CD4-positive, alpha-beta T cell treated with Interleukin-17A for 4 hours (primary cell): ENCODE measurements at regions not wholly inside any gene's neighbourhood (a gene's known extent, or its start where the extent isn't known, plus 50 kb on each side); places are given as distances from the start of the nearest gene placed in this dataset.
"Not testable (repeated sequence)": the region's sequence is repeated elsewhere in the genome, so short reads cannot be mapped to it uniquely, and the experiment has no call there.

ENCODE experiments used
- DNase-seq: peaks from one replicate; pipeline ENCODE4 v3.0.0-alpha.2; 2020; ENCODE audit warnings: mixed read lengths

DNA sequence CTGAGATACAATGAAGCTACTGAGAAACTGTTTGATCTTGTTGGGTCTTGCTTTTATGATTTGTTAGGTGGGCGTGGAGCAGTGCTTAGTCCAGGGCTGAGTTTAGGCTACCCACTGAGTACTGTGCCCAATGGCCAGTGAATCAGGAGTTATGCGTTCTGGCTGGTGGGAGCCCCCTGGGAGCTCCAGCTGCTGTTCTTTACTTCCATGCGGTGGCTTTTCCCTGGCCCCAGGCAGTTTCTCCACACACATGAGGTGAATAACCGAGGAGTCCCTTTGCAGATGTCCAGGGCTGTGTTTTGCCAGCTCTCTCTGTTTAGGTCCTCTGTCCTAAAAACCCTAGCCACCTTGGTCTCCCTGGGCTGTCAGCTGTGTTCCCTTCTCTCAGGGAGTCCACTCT is 106.5 kb downstream of the KLF13 start:
- no peak for DNase-seq

DNA sequence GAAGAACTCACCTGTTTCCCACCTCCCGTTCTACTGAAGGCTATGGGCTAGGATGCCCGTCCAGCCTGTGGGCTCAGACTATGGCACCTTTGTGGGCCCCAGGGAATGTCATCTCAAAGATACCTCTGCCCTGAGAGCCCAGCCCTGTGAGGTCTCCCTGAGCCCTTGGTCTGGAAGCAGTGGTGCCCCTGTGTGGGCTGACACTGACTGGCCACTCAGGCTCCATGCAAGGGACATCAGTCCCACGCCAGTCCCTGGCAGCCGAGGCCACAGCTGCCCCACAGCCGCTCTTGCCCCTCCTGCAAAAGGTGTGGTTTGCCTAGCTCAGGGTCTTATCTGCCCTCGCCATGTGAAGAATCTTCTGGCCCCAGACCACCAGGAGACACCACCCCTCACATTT is 106.9 kb downstream of the KLF13 start:
- no peak for DNase-seq

DNA sequence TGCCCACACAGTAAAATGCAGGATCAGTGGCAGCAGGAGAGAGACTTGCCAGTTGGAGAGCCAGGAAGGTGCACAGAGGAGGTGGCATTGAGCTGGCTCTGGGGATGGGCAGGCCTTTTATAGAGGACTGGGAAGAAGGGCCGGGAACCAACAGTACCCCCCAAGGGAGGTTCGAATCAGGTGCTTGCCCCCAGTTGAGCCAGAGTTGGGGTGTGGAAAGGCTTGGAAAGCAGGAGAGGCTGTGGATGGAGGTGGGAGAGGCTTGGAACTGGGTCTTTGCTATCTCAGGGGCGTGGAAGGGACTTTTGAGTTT is 107.6 kb downstream of the KLF13 start:
- DNase-seq = no peak

DNA sequence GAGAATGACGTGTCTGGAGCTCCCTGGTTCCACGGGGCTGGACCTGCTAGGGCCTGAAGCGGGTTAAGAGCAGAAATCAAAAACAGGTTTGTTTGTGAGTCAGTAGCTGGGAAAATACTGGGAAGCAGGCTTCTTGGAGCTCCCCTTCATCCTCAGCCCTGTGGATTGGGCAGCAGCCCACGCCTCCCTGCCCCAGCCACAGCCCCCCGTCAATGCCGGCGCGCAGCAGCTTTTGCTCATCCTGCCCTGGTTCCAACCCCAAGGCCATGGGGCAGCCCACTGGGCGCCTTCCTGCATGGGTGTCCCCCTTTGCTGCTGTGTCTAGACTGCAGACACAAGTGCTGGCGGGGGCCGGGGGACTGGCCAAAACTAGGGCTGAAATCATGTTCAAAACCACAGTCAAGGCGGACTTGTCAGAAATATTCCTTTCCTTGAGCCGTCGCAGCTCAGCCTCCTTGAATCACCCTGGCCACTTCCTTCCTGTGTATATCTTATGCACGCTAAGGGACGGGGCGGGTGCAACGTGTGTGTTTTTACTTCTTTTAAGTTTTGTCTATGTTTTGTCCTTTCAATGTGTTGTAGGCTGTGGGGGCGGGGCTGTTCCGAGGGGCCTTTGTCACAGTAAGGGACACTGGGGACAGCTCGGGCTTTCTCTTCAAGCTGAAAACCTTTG is 108.1 kb downstream of the KLF13 start:
- peak; percentile 93 for DNase-seq

DNA sequence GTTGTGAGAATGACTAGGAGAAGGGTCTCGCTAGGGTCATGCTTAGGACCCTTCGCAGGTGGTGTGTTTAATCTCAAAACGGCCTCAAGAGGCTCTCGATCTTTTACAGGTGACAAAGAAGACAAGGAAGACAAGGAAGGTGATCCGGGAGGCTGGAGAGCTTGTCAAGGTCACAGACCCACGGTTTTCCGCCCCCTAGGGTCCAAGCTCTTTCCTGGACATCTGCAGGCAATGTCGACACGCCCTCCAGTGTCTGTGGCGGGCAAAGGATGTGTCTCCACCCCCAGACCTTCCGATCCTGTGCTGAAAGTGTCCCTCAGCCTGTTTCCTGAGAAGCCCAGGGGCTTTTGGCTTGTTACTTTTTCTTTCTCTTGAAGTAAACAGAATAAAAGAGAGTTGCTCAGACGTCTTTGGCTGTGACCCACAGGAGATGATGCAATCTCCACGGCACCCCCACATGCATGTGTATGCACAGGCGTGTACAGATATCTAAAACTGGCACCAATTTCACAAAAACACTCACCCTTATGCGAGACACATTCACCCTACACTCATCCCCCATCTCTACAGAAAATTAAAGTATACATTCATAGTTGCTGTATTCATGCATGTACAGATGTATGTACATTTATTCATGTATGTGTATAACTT is 108.8 kb downstream of the KLF13 start:
- DNase-seq = peak; percentile 89

DNA sequence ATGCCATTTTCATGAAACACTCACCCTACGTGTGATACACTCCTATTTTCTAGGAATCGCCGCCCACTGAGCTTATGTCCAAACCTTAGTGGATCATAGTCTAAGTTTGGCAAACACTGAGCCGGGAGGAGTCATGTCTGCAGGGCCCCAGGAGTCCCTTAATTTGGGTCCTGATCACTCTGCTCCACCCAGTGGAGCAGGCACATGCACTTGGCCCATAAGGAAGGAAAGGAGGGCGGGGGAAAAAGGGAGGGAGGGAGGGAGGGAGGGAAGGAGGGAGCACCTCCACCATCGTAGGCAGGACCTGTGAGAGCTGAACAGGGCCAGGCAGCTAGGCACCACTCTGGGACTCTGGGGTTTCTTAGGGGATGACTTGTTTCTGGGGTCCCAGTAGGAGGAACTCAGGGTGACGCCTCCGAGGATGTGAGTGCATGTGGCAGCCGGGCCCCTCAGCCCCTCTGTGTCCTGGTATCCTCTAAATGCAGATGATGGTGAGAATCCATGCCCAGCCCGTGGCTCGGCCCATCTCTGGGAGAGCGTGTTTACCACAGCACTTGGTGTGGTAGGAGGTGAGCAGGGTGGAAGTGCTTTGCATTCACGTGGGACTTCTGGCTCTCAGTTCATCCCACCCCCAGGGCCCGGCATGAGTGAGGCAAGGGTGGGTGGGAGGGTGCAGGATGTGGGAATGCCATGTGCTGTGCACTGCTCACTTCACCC is 109.4 kb downstream of the KLF13 start:
- peak; percentile 60 for DNase-seq

DNA sequence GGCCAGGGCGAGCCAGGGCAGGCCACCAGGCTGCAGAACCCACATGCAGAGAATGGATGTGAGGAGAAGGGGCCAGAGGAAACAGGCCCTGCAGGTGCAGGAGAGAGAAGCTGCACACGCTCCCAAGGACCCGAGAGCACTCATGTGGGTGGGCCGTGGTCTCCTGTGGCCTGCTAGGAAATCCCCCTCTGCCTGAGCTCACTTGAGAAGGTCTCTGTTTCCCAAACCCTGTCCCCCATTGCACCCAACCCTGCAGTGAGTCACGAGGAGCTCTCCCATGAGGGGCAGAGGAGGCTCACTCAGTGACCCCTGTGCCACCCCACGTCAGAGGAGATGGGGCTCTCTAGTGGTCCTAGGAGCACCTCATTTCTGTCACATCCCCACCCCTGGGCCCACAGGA is 111.1 kb downstream of the KLF13 start:
- DNase-seq = peak; percentile 39

DNA sequence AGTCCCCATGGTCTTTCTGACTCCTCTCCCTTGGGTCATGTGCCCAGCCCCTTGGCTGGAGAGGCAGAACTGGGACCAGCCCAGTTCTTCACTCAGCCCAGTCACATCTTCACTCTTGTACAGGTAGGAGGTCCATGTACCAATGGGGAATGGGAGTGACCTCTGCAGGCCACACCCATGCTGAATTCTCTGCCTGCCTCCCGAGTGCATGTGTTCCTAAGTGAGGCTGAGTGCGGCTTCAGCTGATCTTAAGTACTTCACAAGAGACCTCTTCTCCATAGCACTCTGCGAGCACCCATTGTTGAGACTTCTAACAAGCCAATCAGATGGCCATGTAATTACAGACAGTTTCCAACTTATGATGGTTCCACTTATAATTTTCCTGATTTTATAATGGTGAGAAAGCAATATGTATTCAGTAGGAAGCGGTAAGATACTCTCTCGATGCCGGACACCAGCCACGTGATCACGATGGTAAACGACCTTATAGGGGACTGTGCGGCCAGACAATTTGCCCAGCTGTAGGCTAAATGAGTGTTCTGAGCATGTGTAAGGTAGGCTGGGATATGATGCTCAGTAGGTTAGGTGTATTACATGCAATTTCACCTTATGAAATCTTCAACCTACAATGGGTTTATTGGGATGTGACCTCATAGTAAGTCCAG is 112.1 kb downstream of the KLF13 start:
- DNase-seq = no peak

DNA sequence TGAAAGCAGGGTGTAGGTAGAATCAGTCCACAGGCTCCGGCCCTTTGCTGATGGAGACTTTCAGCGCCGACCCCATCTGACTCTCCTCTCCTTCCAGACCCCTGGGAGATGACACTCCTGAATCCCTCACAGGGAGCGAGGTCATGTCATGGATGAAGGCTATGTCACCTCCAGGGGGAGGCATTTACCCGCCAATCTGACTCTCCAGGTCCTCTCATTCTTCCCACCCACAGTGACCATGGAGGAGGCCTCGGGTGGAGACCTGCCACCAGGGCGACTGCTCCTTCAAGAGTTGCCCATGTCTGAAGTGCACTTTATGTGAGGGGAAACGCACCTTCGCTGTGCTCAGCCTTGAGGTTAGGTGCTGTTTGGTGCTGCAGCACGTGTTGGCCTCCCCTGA is 112.7 kb downstream of the KLF13 start:
- DNase-seq = peak; percentile 48

DNA sequence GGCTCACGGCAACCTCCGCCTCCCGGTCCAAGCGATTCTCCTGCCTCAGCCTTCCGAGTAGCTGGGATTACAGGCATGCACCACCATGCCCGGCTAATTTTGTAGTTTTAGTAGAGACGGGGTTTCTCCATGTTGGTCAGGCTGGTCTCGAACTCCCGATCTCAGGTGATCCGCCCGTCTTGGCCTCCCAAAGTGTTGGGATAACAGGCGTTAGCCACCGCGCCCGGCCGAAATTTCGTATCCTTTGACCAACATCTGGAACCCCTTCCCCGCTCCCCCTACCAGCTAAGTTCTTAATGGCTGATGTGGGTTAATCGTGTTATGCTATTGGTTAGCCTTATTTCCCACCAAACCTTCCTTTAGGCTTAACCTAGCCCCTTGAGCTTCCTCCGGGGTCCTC is 113.6 kb downstream of the KLF13 start:
- not testable (repeated sequence) for DNase-seq

DNA sequence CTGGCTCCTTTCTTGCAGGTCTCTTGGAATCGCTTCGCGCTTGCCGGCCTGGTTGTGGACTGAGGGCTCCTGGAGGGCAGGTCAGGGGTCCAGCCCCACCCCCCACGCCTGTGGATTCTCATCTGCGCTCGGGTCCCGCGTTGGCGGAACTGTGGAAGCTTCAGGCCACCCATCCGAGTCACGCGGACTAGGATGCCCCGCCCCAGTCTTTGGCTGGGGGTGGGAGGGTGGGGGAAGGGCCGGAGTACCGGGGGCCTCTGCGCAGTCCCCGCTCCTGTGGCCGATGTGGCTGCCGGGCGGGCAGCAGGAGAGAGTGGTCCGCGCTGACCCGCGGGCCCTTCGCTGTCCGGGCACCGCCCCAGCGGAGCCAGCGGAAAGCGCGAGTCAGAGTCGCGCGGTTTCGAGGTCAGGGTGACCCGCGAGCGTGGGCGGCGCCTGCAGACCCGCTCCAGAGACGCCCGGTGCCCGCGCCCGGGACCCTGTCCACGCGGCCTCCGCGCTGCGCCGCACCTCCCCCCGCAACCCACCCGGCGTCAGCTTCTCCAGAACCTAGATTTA is 114.2 kb downstream of the KLF13 start:
- DNase-seq = peak; percentile 67

DNA sequence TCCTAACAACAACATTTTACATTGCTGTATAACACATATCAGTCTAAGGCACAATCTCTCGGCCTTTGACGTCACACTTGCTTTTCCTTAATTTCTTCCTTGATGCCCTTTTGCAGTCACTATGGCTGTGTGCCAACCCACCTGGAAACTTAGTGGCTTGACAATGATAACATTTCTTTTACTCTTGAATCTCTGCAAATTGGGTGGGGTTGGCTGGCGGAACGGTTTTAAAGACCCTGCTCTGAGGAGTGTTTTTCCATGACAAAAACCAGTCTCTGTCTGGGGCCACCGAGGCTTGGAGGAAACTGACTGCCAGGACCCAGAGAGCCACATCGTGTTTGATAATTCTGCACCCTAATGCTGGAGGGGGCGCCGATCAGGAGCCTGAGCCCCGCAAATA is 115.6 kb downstream of the KLF13 start:
- no peak for DNase-seq

DNA sequence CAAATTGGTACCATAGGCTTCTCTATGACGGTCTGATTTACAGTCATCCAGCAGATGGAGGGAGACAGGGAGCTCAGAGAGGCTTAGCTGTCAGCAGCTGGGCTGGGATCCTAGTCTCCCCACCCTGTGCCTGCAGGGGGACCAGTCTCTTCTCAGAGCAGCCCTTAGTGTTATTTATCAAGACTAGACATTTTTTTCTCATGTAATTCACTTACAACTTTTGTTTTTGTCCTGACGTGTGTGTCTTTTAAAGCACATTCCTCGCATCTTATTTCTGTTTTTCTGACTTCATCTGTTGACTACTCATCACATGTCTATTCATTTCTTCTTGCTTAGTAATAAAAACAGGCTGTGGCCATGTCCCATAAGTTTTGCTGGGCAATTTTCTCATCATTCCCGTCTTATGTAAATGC is 116.1 kb downstream of the KLF13 start:
- no peak for DNase-seq

DNA sequence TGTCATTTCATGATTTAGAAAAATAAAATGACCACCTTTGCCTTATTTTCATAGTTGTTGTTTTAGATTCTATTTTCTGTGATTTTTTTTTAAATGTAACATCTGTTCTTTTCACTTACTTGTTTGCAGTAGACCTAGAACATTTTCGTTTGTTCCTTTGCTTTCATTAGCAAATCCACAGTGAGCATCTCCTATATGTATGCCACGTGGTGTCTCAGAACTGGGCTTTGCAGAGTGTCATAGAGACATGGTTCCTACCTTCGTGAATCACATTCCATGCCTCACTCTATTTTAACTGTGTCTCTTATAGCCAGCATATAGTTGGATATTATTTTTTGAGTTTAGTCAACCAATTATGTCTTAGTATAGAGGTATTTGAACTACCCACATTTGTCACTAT is 118.2 kb downstream of the KLF13 start:
- DNase-seq = no peak

DNA sequence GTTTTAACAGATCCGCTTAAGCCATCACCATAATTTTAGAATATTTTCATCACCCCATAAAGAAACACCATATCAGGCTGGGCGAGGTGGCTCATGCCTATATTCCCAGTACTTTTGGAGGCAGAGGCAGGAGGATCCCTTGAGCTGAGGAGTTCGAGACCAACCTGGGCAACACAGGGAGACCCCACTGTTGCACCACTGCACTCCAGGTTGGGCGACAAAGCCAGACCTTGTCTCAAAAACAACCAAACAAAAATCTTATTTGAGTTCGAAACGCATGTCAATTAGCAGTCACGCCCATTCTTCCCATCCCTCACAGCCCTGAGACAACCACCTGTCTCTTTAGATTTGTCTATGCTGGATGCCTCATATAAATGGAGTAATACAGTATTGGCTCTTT is 119.9 kb downstream of the KLF13 start:
- no peak for DNase-seq

DNA sequence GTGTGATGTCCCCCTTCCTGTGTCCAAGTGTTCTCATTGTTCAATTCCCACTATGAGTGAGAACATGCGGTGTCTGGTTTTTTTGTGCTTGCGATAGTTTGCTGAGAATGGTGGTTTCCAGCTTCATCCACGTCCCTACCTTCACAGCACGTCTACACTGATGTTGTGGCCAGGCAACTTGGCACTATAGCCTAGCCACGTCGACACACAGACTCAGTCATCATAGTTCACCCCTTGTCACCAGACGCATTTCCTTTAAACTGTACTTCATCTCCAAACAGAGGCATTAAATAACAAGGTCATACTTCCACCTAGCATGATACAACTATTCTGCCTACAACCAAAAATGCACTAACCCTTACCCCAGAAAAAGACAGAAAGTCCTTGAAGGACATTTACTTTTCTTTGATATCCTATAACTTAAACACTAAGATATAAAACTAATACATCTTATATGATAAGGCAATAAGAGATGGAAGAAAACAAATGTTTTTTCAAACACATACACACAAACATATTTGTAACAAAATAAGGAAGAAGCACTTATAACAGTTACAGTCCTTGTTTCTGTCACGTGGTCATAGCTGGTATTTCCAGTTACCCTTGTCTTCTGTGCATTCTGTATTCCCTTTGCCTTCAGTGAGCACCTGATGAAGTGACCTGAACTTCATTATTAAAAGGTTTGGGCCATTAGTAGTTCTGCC is 121.4 kb downstream of the KLF13 start:
- no peak for DNase-seq

DNA sequence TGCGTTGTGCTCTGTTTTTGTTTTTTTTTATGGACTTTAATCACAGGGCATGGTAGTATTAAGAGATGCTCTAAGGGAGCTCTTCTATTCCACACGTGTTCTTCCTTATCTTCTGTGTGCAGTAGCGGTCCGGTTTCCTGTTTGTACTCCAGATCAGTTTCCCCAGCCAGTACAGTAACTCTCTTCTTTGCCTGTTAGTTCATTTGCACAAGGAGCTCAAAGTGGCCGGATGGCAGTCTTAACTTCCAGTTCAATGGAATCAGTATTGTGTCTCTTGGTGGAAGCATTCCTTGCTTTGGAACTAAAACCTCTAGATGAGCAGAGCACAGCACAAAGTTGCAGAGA is 122.0 kb downstream of the KLF13 start:
- DNase-seq = no peak

DNA sequence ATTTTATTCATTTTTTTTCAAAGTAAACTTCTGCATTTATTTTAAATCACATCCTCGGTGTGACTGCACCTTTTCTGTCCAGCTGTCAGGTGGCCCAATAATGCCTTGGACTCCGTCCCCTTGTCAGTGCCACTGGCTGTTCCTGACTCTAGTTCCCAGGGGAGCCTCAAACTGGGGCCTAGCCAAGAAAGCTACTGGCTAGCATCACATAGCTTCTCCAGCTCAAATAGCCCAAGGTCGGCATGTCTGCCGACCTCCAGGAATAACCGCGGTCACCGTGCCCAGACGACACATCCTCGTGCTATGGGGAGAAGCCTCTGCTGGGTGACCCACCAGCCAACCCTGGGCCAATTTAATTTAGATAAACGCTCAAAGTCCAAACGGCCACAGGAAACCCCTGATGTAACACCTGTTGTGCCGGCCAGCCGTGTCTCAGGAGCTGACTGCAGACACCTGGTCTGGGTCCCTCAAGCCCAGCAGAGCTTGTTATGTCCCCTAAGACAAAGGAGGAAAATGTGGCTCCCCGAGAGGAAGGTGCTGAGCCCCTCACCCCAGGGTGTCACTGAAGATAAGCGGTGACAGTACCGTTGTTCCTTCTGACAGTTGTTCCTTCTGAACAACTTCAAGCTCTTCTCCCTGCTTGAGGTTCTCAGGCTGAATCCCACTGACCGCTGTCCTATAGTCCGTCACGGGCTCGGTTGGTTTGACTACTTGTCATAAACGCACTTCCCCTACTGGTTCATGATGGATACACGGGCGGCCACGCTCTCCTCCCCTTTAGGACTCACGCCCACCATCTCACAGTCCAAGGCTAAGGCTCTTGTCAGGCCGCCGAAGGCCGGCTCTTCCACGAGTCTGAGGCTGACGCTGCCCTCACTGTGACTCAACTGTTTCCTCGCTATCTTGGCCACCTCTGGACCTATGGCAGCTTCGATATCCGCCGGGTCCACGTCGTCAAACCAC is 126.2 kb downstream of the KLF13 start:
- DNase-seq = no peak

DNA sequence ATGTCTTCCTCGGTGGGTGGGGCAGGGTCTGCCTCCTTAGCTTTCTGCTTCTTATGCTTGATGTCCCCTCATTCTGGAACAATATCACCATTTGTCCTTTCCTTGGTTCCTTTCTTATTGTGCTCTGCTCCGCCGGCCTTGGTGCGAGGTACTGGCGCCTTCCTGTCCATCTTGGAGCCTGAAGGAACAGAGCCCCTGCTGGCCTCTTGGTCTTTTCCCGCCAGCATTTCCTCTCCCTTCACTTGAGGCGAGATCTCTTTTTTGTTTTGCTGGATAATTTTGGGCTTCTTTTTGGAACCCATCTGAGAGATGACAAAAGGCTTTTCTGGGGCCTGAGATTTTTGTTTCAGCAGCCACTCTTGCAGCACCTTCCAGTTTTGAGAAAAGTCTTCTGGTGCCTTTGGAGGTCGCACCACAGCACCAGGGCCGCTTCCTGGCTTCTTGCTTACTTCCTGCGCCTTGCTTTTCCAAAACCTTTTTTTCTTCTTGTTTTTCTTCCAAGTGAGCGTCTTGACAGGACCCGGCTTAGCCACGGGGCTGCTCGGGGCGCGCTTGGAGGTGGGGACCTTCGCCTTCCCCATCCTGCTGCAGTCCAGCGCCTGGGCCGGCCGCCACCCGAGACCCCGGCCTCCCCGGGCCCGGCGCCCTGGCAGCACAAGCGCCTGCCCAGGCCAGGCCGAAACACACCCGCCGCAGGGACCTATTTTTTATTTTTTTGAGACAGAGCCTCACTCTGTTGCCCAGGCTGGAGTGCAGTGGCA is 127.1 kb downstream of the KLF13 start:
- DNase-seq = no peak

DNA sequence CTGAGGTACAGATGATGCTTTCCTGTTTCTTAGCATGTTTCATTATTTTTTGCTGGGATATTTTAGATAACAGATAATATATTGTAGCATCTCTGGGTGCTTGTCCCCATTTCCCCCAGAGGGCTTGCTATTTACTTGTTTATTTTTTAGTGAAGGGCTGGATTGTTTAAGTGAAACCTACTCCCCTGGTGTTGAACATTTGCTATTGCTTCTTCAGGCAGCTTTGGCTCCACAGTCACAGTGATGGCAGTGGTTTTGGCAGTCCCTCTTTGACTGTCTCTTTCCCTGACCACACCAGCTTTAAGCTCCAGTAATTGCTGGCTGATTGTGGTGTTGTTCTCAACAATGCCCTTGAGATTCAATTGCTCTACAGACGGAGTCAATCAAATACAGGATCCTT is 128.9 kb downstream of the KLF13 start:
- no peak for DNase-seq
